ENCODE measurements at regions not wholly inside any gene's neighbourhood (a gene's known extent, or its start where the extent isn't known, plus 50 kb on each side); places are given as distances from the start of the nearest gene placed in this dataset.
A peak's percentile ranks its signal among the peaks of the same experiment; 100 is the strongest.
"Not testable (repeated sequence)": the region's sequence is repeated elsewhere in the genome, so short reads cannot be mapped to it uniquely, and the experiment has no call there.

GRCh38 chr15:32342772-32343199 is 60.3 kb downstream of the GOLGA8K start:
- FAIRE-seq = not testable (repeated sequence)

- not testable (repeated sequence) for FAIRE-seq
These were observed 60.8 kb downstream of the GOLGA8K start for GRCh38 chr15:32342268-32342667.

- FAIRE-seq = not testable (repeated sequence)
These were observed 61.6 kb downstream of the GOLGA8K start for GRCh38 chr15:32341530-32341929.

- FAIRE-seq = not testable (repeated sequence)
These were observed 66.3 kb downstream of the GOLGA8K start for GRCh38 chr15:32336804-32337203.

GRCh38 chr15:32323353-32323752 is 79.7 kb downstream of the GOLGA8K start:
- FAIRE-seq = not testable (repeated sequence)

GRCh38 chr15:32319247-32319646 is 83.8 kb downstream of the GOLGA8K start:
- FAIRE-seq = not testable (repeated sequence)

GRCh38 chr15:32316482-32316881 is 86.6 kb downstream of the GOLGA8K start:
- not testable (repeated sequence) for FAIRE-seq

- FAIRE-seq = not testable (repeated sequence)
These were observed 87.8 kb downstream of the GOLGA8K start for GRCh38 chr15:32315079-32315939.

GRCh38 chr15:32313446-32314209 is 89.5 kb downstream of the GOLGA8K start:
- not testable (repeated sequence) for FAIRE-seq

GRCh38 chr15:32312721-32313120 is 90.4 kb downstream of the GOLGA8K start:
- not testable (repeated sequence) for FAIRE-seq

GRCh38 chr15:32307592-32307991 is 95.5 kb downstream of the GOLGA8K start:
- FAIRE-seq = not testable (repeated sequence)

- not testable (repeated sequence) for FAIRE-seq
These were observed 126.8 kb downstream of the GOLGA8K start for GRCh38 chr15:32276200-32276830.

- FAIRE-seq = peak; percentile 87
These were observed 149.1 kb downstream of the GOLGA8K start for GRCh38 chr15:32253958-32254357.

GRCh38 chr15:32249207-32249606 is 153.9 kb downstream of the GOLGA8K start:
- not testable (repeated sequence) for FAIRE-seq

- FAIRE-seq = not testable (repeated sequence)
These were observed 159.4 kb downstream of the GOLGA8K start for GRCh38 chr15:32243727-32244126.

- FAIRE-seq = not testable (repeated sequence)
These were observed 160.1 kb downstream of the GOLGA8K start for GRCh38 chr15:32242780-32243528.

- not testable (repeated sequence) for FAIRE-seq
These were observed 175.5 kb downstream of the GOLGA8K start for GRCh38 chr15:32227410-32228114.

- FAIRE-seq = no peak
These were observed 180.4 kb downstream of the GOLGA8K start for GRCh38 chr15:32222716-32223115.

All from A204.1 (cell line).